ENCODE measurements at regions not wholly inside any gene's neighbourhood (a gene's known extent, or its start where the extent isn't known, plus 50 kb on each side); places are given as distances from the start of the nearest gene placed in this dataset.

DNA sequence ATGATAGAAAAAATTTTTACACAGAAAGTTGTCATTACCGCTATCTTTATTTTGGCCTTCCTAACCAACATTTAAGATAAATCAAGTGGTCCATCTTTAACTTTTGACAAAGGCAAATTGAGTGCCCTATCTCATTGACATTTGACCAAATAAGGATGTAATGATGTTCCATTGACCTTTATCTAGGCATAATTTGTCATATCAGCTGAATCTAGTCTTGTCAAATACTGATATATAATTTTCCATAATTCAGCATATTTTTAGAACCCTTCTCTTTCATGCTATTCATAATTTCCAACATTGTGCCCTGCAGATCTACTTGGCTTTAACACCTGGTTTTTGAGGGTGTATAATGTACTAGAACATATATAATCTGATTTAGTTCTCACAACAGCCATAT is 63.8 kb downstream of the XCL1 start:
- TF ChIP-seq, protein P1, sequence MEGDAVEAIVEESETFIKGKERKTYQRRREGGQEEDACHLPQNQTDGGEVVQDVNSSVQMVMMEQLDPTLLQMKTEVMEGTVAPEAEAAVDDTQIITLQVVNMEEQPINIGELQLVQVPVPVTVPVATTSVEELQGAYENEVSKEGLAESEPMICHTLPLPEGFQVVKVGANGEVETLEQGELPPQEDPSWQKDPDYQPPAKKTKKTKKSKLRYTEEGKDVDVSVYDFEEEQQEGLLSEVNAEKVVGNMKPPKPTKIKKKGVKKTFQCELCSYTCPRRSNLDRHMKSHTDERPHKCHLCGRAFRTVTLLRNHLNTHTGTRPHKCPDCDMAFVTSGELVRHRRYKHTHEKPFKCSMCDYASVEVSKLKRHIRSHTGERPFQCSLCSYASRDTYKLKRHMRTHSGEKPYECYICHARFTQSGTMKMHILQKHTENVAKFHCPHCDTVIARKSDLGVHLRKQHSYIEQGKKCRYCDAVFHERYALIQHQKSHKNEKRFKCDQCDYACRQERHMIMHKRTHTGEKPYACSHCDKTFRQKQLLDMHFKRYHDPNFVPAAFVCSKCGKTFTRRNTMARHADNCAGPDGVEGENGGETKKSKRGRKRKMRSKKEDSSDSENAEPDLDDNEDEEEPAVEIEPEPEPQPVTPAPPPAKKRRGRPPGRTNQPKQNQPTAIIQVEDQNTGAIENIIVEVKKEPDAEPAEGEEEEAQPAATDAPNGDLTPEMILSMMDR (IDR thresholded peaks at IDR 0.05): no peak
- TF ChIP-seq EZH2 (IDR thresholded peaks at IDR 0.05; ENCODE audit: borderline replicate concordance, insufficient read depth, low read depth, low read length, poor library complexity, severe bottlenecking): no peak
